SJSA1 (cell line): ENCODE measurements at regions not wholly inside any gene's neighbourhood (a gene's known extent, or its start where the extent isn't known, plus 50 kb on each side); places are given as distances from the start of the nearest gene placed in this dataset.
"Not testable (repeated sequence)": the region's sequence is repeated elsewhere in the genome, so short reads cannot be mapped to it uniquely, and the experiment has no call there.

Experiments
- DNase-seq, 2 experiments: peaks; one replicate each; pipeline ENCODE4 v3.0.0-alpha.2; 2015 to 2020; ENCODE audit warnings: low spot score in 2 of 2, low read depth in 1 of 2
- H3K27ac ChIP-seq: fragments of 250-450 bp; sonication (Bioruptor Pico); 2 replicates; pipeline ENCODE4 v1.5.1; 2020; ENCODE audit warnings: mild to moderate bottlenecking, moderate library complexity
- H3K27me3 ChIP-seq: fragments of 250-450 bp; sonication (Bioruptor Pico); replicated peaks from 2 replicates; pipeline ENCODE4 v1.5.1; 2020; ENCODE audit warnings: mild to moderate bottlenecking, moderate library complexity
- H3K36me3 ChIP-seq: fragments of 250-450 bp; sonication (Bioruptor Pico); 2 replicates; pipeline ENCODE4 v1.5.1; 2020; ENCODE audit warnings: mild to moderate bottlenecking
- H3K4me1 ChIP-seq: fragments of 250-450 bp; sonication (Bioruptor Pico); replicated peaks from 2 replicates; pipeline ENCODE4 v1.6.1; 2021; ENCODE audit warnings: mild to moderate bottlenecking
- H3K4me3 ChIP-seq: fragments of 250-450 bp; sonication (Bioruptor Pico); 2 replicates; pipeline ENCODE4 v1.5.1; 2020; ENCODE audit warnings: mild to moderate bottlenecking
- H3K9me3 ChIP-seq: fragments of 250-450 bp; sonication (Bioruptor Pico); replicated peaks from 2 replicates; pipeline ENCODE4 v1.5.1; 2020; ENCODE audit warnings: mild to moderate bottlenecking

DNA sequence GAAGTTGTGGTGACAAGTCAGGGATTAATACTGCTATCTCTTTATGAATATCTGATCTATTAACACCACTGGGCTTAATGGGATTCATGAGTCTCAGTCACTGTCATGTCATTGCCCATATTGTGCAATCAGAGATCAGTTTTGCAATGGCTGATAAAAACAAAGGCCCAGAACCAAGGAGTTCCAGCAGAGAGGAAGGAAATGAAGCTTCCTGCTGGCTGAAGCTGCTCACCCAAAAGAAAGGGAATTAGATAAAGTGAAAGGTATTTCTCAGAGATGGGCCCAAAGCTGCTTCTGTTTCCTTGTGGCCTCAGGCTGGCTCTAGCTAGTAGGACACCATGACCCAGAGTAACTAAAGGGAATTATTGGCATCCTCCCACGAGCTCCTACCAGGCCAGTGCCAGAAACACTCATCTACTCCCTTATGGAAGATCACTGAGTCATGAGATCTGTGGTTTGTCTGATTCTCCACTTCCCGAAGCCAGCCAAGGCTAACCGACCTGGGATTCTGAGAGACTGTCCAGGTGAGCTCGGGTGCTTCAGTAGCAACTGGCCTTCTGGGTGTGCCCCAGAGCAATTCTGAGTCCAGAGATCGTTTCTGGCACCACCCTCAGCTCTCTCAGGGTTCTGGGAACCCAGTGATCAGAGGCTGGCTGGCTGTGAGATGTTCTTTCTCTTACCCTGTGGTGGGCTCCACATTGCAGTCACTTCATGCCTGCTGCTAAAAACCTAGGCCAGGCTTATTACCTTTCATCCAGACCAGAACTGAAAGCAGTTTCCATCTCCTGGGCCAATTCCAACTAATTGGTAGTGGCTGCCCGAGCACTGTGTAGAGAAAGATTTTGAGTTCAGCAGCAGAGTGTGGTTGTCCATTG, 129.5 kb upstream of the PELI1 start:
- H3K27me3 ChIP-seq, result no peaks in the 10 kb centered on the region
- H3K36me3 ChIP-seq, result no peaks in the 10 kb centered on the region
- H3K4me1 ChIP-seq, result peaks cover 49% of the 10 kb centered on the region
- DNase-seq, result peak; percentile 48 to 51
- no peaks in the 10 kb centered on the region for H3K9me3 ChIP-seq
- no peak overlapping the region for H3K4me3 ChIP-seq
- H3K27ac ChIP-seq, result peak overlapping the region; percentile 7; the same call in 1 of the 2 replicates

DNA sequence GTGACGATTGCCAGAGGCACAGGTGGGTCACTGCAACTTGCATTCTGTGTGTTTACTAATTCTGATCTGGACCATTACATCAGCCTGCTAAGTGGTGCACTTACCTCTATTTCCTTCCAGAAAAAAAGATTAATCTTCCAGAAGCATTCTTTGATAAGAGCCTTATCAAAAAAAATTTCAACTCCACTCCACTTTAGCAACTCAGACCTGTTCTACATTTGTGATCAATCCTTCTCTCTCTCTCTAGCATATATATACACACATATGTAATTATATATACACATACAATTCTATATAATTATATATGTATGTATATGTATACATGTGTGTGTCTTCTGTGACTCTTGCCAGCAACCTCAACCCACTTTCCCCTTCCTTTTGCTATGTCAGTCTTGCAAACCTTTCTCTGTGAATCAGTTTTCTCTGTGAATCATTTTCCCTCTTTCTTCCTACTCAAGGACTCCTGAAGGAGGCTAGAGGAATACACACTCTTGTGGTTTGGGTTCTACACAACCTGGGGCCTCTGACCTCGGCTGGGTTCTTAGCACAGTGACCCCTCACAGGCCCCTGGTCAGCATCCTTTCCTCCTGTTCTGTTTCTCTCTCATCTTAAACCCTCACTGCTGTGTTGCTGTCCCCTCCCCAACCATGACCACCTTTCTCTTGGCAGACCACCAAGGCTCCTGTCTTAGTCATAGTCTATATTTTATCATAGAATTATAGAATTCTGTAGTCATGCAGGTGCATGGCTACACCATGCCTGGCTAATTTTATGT, 130.4 kb upstream of the PELI1 start:
- Histone ChIP-seq H3K27me3 (no peaks in the 10 kb centered on the region), H3K9me3 (no peaks in the 10 kb centered on the region), H3K36me3 (no peaks in the 10 kb centered on the region), H3K4me1 (peaks cover 49% of the 10 kb centered on the region), H3K4me3 (no peak overlapping the region), H3K27ac (no peak overlapping the region)
- DNase-seq, result no peak

DNA sequence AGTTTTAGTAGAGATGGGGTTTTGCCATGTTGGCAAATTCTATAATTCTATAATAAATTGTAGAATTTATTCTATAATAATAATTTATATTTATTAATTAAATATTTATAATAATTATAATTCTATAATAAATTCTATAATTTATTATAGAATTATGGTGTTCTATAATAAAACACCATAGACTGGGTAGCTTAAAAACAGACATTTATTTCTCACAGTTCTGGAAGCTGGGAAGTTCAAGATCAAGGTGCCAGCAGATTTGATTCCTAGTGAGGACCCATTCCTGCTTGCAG, 130.9 kb upstream of the PELI1 start:
- no peak for DNase-seq
- H3K4me3 ChIP-seq, result no peak overlapping the region
- H3K4me1 ChIP-seq, result peaks cover 49% of the 10 kb centered on the region
- no peaks in the 10 kb centered on the region for H3K36me3 ChIP-seq
- no peaks in the 10 kb centered on the region for H3K27me3 ChIP-seq
- no peaks in the 10 kb centered on the region for H3K9me3 ChIP-seq
- H3K27ac ChIP-seq, result no peak overlapping the region

DNA sequence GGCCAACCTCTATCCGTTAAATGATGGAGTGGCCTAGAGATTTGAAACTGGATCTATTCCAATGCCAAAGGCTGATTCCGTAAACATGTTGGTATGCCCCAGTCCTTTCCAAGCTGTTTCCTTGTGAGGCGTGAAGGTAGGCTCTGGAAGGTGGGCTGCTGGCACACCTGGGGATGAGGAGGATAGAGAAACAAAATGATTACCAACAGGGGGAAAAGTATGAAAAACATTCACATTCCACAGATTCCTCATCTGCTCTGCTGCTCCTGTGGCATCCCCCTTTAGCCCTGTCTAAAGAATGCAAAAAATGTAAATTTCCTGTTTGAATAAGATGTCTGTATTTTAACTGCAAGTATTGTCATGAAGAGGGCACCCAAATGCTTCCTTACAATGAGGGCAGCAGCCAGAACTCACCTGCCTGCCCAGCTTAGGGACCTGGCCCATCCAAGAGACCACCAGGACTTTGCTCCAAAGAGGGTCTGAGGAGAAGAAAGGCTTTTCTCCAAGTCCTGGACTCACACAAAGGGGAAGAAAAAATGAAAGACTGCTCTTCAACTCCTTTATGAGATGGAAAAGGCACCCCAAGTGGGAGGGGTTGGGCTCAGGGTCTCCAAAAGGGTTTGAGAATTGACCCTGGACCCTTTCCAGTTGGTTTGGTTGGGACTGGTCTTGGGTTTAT, 132.3 kb upstream of the PELI1 start:
- H3K27me3 ChIP-seq, result no peaks in the 10 kb centered on the region
- DNase-seq, result peak in 1 of 2 experiments; percentile 82
- peaks cover 49% of the 10 kb centered on the region for H3K4me1 ChIP-seq
- no peaks in the 10 kb centered on the region for H3K36me3 ChIP-seq
- H3K4me3 ChIP-seq, result no peak overlapping the region
- no peaks in the 10 kb centered on the region for H3K9me3 ChIP-seq
- H3K27ac ChIP-seq, result peak overlapping the region; percentile 97

DNA sequence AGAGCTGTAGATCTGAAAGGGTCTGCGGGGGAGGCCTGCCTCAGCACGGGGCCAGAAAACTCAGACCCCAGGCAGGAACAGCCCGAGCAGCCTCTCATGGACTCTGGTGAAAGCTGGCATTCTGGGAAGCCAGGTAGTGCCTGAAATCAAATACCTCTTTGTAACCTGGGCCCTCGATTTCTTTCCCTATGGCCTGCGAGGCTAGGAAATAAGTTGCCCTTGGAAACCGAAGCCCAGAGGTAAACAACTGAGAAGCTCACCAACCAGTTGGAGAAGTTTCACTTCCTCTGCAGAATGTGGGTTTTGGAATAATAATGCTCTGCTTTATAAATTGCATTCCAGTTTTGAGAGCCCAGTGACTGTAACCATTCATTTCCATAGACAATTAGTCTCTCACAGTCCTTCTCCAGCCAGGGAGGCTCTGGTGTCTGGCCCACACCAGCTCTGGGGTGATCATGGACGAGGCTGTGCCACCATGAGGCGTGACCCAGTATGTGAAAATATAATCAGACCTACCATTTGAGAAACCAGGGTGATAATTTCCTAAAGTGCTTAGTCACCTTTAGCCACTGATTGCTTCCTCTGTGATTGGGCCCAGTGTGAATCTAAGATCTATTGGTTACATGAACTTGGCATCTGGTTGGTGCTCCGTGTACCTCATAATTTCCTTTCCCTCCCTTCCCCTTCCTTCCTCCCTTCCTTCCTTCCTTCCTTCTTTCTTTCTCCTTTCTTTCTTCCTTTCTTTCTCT, 133.1 kb upstream of the PELI1 start:
- Histone ChIP-seq H3K4me1 (peaks cover 49% of the 10 kb centered on the region), H3K36me3 (no peaks in the 10 kb centered on the region), H3K27me3 (no peaks in the 10 kb centered on the region), H3K9me3 (no peaks in the 10 kb centered on the region), H3K27ac (peak overlapping the region; percentile 97), H3K4me3 (no peak overlapping the region)
- peak; percentile 55 to 72 for DNase-seq

DNA sequence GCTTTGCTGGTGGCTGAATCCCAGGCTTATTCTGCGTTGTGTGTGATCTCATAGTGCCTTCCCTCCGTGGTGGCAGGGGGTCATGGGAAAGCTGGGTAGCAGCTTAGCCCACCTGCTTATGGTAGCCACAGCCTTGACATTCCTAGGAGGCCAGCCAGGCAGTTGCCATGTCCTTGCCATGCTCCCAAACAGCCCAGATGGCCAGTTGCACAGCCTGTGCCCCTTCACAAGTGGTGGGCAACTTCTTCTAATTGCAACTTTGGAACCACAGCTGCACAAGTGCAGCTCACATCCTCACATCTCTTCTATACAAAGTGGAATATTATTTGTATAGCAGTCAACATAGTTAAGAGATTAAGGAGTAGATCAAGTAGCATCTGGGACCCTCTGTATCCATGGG, 136.6 kb upstream of the PELI1 start:
- H3K9me3 ChIP-seq, H3K4me3 ChIP-seq, H3K27ac ChIP-seq, H3K27me3 ChIP-seq, DNase-seq, H3K36me3 ChIP-seq: not testable (repeated sequence)
- H3K4me1 ChIP-seq, result peaks cover 19% of the 10 kb centered on the region

DNA sequence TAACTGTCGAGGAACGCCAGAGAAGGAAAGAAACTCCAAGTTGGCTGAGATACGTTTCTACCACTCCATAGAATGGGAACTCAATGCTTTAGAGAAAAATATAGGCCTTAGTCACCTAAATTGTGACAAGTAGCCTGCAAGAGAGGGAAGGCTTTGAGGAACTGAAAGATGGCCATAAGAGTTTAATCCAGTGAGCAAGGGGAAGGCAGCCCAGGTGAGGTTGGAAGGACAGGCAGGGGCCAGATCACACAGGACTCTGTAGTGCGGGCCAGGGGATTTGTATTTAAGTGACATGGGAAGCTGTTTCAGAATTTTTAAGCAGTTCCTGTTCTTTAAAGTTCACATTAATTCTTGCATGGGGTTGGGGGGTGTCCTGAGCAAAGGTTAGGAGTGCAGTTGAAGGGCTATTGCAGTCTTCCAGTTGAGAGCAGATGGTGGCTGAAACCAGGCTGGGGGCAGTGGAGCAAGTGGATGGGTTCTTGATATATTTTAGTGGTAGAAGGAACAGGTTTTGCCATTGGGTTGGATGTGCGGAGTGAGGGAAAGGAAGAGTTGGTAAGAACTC, 138.9 kb upstream of the PELI1 start:
- no peak for DNase-seq
- Histone ChIP-seq H3K27me3 (no peaks in the 10 kb centered on the region), H3K36me3 (no peaks in the 10 kb centered on the region), H3K4me1 (no peaks in the 10 kb centered on the region; the same call in 1 of the 2 replicates), H3K9me3 (no peaks in the 10 kb centered on the region), H3K27ac (no peak overlapping the region), H3K4me3 (no peak overlapping the region)

DNA sequence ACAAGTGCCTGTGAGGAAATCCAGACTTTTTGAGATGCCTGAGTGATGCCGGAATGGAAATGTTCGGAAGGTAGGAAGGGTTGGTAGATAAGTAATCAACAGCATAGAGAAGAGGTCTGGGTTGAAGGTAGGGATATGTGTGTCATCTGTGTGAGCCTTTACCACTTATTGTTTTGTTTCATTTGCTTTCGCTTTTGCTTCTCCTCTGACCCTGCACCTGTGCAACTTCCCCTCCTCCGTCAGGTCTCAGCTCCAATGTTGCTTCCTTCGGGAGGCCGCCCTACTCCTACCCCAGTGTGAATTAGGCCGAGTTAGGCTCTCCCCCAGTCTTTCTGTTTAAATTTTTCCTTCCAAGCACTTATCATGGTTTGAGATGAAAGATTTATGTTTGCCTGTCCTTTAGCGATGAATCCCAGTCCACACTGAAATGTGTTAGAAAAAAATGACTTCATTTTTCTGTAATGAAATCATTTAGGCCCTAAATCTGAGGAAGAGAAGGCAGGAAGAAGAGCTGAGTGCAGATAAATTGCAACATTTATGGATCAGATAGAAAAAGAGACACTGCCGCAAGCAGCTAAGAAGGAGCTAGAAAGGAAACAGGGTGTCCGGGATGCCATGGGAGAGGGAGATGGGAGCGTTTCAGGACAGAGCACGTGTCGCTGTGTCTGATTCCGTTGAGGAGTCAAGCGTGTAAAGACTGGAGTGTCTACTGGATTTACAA, 139.6 kb upstream of the PELI1 start:
- H3K36me3 ChIP-seq, result no peaks in the 10 kb centered on the region
- no peak overlapping the region for H3K27ac ChIP-seq
- no peaks in the 10 kb centered on the region for H3K9me3 ChIP-seq
- H3K27me3 ChIP-seq, result no peaks in the 10 kb centered on the region
- no peak overlapping the region for H3K4me3 ChIP-seq
- peaks cover 5% of the 10 kb centered on the region for H3K4me1 ChIP-seq
- DNase-seq, result no peak

DNA sequence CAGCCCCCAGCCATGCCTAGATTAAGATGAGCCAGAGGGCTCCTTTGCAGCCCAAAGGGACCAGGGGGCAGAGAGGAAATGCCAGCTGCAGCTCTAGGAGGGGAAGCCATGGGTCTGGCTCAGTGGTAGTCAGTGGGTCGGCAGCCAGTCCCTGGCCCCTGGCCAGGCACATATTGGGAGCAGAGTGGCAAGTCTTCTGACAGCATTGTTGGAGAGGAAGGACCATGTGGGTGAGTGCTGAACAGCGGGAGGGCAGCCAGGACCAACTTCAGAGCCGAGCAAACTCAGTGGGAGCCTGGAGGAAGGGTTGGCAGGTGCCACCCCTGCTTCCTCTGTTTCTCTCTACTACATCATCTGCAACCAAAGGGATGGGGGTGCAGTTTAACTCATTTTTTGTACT, 140.5 kb upstream of the PELI1 start:
- Histone ChIP-seq H3K36me3 (no peaks in the 10 kb centered on the region), H3K4me1 (peaks cover 7% of the 10 kb centered on the region), H3K27ac (no peak overlapping the region), H3K9me3 (no peaks in the 10 kb centered on the region), H3K4me3 (no peak overlapping the region), H3K27me3 (no peaks in the 10 kb centered on the region)
- no peak for DNase-seq

DNA sequence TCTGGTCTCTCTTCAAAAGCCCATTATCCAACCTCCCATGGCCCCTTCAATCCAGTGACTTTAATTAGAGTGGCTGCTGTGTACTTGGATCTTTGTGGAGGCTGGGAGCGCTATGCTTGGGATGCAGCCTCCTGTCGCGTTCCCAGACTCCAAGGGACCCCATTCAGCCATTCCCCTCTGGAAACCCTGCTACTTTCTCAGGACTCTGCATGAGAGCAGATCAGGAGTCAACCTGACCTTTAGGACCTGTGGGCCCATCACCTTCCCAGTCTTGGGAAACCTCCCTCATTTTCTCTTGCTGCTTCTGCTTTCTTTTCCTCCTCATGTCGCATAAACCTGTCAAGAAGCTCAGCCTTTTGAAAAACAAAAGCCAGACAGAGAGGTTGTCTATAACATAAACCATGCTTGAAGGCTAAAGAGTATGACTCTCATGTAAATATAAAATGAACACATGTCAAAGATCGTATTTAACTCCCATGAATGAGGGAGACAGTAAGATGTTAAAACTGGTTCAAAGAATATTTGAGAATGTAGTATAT, 143.1 kb upstream of the PELI1 start:
- no peaks in the 10 kb centered on the region for H3K27me3 ChIP-seq
- peaks cover 29% of the 10 kb centered on the region for H3K4me1 ChIP-seq
- DNase-seq, result no peak
- H3K27ac ChIP-seq, result no peak overlapping the region
- no peak overlapping the region for H3K4me3 ChIP-seq
- no peaks in the 10 kb centered on the region for H3K9me3 ChIP-seq
- no peaks in the 10 kb centered on the region for H3K36me3 ChIP-seq

DNA sequence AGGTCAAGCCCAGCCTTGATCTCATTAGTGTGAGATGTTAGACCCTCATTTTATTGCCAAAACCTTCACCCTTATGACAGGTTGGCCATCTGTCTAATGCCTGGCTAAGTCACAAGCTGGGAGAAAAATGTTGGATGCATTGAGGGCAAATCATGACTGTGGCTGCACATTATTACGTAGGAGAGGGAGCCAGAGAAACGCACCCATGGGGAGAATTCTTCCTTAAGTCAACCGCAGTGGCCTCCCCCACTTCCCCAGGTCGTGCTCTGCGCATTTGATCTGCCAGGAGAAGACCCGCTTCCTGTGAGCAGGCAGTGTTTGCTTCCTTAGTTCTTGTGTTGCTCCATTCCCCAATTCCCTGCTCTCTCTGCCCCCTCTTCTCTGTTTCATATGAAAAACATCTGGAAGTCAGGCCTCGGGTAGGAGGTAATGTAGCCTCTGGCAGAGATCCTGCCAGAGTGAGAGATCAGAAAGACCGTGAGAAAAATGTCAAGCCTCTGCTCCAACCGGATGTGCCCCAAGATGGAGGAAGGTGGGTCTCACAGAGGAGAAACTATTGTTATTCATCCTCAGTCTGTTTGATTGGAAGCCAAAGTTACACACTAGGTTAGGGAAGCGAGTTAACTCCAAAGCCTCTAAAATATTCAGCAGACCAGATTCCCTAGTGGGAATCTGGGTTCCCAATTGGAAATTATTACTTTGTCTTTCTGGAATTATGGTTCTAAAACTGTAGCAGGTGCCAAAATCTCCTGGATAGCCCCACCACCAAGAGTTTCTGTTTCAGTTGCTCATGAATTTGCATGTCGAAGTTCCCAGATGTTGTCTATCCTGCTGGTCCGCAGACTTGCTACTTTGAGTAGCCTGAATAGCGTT, 144.3 kb upstream of the PELI1 start:
- peaks cover 29% of the 10 kb centered on the region for H3K4me1 ChIP-seq
- no peak overlapping the region for H3K27ac ChIP-seq
- H3K4me3 ChIP-seq, result no peak overlapping the region
- no peaks in the 10 kb centered on the region for H3K27me3 ChIP-seq
- H3K36me3 ChIP-seq, result no peaks in the 10 kb centered on the region
- H3K9me3 ChIP-seq, result no peaks in the 10 kb centered on the region
- DNase-seq, result peak in 1 of 2 experiments; percentile 8

DNA sequence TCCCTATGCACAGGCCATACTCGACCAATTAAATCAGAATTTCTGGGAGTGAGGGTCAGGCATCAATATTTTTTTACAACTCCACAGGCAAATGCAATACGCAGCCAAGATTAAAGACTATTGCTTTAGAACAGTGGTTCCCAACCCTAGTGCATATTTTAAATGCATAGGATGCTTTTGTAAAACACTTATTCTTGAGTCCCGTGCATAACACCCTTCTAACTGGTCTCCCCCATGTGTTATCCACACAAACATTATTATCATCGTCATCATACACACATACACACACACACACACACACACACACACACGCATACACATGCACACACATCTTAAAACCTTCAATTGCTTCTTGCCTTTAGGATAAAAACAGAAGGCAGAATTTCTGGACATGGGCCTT, 145.0 kb upstream of the PELI1 start:
- Histone ChIP-seq H3K36me3 (no peaks in the 10 kb centered on the region), H3K9me3 (no peaks in the 10 kb centered on the region), H3K4me3 (no peak overlapping the region), H3K27me3 (no peaks in the 10 kb centered on the region), H3K4me1 (peaks cover 29% of the 10 kb centered on the region), H3K27ac (no peak overlapping the region)
- DNase-seq, result no peak
